PC-3 (cell line): ENCODE measurements at regions not wholly inside any gene's neighbourhood (a gene's known extent, or its start where the extent isn't known, plus 50 kb on each side); places are given as distances from the start of the nearest gene placed in this dataset.

Experiments used
- ATAC-seq: fragments of 200-7000 bp; cut with Tn5 transposase; 2 replicates; pipeline ENCODE4 v1.9.1; 2020; ENCODE audit warnings: mild to moderate bottlenecking, moderate library complexity
- BruUV-seq: library from RNA; stranded (reverse); fragments of 400-500 nt; replicated peaks from 2 replicates; lab custom pipeline; 2021; lab: Mats Ljungman, UMichigan
- CTCF ChIA-PET: fragments of 300-600 bp; sonication (Branson Sonifier 250); formaldehyde crosslinking; loops from one replicate; lab custom pipeline; 2022; ENCODE audit warnings: antibody characterized with exemption; lab: Charles Lee
- POLR2A ChIA-PET: fragments of 300-600 bp; sonication (Branson Sonifier 250); formaldehyde crosslinking; loops from one replicate; lab custom pipeline; 2022; ENCODE audit warnings: antibody characterized with exemption; ENCODE audit not compliant: unreplicated experiment; lab: Charles Lee
- DNase-seq: peaks from one replicate; pipeline ENCODE4 v3.0.0-alpha.2; 2015
- H2AFZ ChIP-seq: fragments of 300-600 bp; sonication (generic); 2 replicates; pipeline ENCODE4 v1.6.0; 2016; ENCODE audit warnings: antibody characterized with exemption, low read length
- H3F3A ChIP-seq: fragments of 300-600 bp; sonication (generic); one replicate; pipeline ENCODE4 v1.6.0; 2017; ENCODE audit warnings: antibody characterized with exemption, low read length, control low read depth, mild to moderate bottlenecking; ENCODE audit not compliant: unreplicated experiment
- H3K27ac ChIP-seq: fragments of 300-600 bp; sonication (generic); 2 replicates; pipeline ENCODE4 v1.5.1; 2016; ENCODE audit warnings: mild to moderate bottlenecking, low read length
- H3K27me3 ChIP-seq: fragments of 300-600 bp; sonication (generic); 2 replicates; pipeline ENCODE4 v1.6.1; 2016; ENCODE audit warnings: low read length, mixed read lengths
- H3K36me3 ChIP-seq: fragments of 300-600 bp; sonication (generic); 2 replicates; pipeline ENCODE4 v1.6.1; 2016; ENCODE audit warnings: low read depth, mixed run types, low read length, mixed read lengths
- H3K4me1 ChIP-seq: fragments of 300-600 bp; sonication (generic); 2 replicates; pipeline ENCODE4 v1.5.1; 2016; ENCODE audit warnings: low read length; ENCODE audit not compliant: insufficient read depth
- H3K4me2 ChIP-seq: fragments of 300-600 bp; sonication (generic); 2 replicates; pipeline ENCODE4 v1.6.0; 2016; ENCODE audit warnings: low read length
- H3K4me3 ChIP-seq: fragments of 300-600 bp; sonication (generic); 2 replicates; pipeline ENCODE4 v1.5.1; 2016; ENCODE audit warnings: mild to moderate bottlenecking, low read length, mixed read lengths
- H3K79me2 ChIP-seq: fragments of 300-600 bp; sonication (generic); 2 replicates; pipeline ENCODE4 v1.6.1; 2017; ENCODE audit warnings: low read length, mixed read lengths
- H3K9ac ChIP-seq: fragments of 300-600 bp; sonication (generic); 2 replicates; pipeline ENCODE4 v1.6.0; 2016; ENCODE audit warnings: mild to moderate bottlenecking, low read length
- H3K9me2 ChIP-seq: fragments of 300-600 bp; sonication (generic); replicated peaks from 2 replicates; pipeline ENCODE4 v1.6.1; 2016; ENCODE audit warnings: mixed run types, low read length, mixed read lengths
- H3K9me3 ChIP-seq: fragments of 300-600 bp; sonication (generic); 2 replicates; pipeline ENCODE4 v1.6.1; 2016; ENCODE audit warnings: low read length, mixed read lengths
- H4K20me1 ChIP-seq: fragments of 300-600 bp; sonication (generic); 2 replicates; pipeline ENCODE4 v1.6.1; 2016; ENCODE audit warnings: low read length, mixed read lengths
- EZH2 ChIP-seq: fragments of 300-600 bp; sonication (generic); IDR thresholded peaks from one replicate; pipeline ENCODE4 v1.6.1; 2017; ENCODE audit warnings: antibody characterized with exemption, mild to moderate bottlenecking, low read length; ENCODE audit not compliant: unreplicated experiment
- EZH2phosphoT487 ChIP-seq: fragments of 300-600 bp; sonication (generic); IDR thresholded peaks from 2 replicates; pipeline ENCODE4 v1.6.1; 2018; ENCODE audit warnings: mild to moderate bottlenecking, antibody characterized with exemption, low read length, borderline replicate concordance
- intact Hi-C: fragments of 100-400 bp; cut with micrococcal nuclease; formaldehyde crosslinking; loops from 2 replicates; pipeline ENCODE4 v1.9.0; 2023
- TF ChIP-seq, protein P1 (sequence below): fragments of 300-600 bp; sonication (generic); conservative IDR thresholded peaks from 2 replicates; pipeline ENCODE4 v1.5.1; 2017; ENCODE audit warnings: antibody characterized with exemption, low read depth, mild to moderate bottlenecking, low read length

GRCh38 chr15:39195961-39196486, 384.9 kb upstream of the THBS1 start:
- peak; percentile 100 for DNase-seq
- Histone ChIP-seq H3K9me2 (no peaks in the 10 kb centered on the region), H3K27me3 (no peaks in the 10 kb centered on the region), H3K4me1 (peaks cover 82% of the 10 kb centered on the region), H3K4me2 (peak overlapping the region; percentile 41), H3K9me3 (no peaks in the 10 kb centered on the region), H3K27ac (peak overlapping the region; percentile 86), H4K20me1 (no peaks in the 10 kb centered on the region), H2AFZ (no peak overlapping the region), H3K4me3 (no peak overlapping the region), H3K9ac (peak overlapping the region; percentile 21), H3F3A (no peaks in the 10 kb centered on the region), H3K79me2 (peaks cover 5% of the 10 kb centered on the region; the same call in 1 of the 2 replicates), H3K36me3 (no peaks in the 10 kb centered on the region)
- ChIA-PET CTCF (interaction anchor here (0.7 to 1.0 kb wide), 2 partner anchors 47 to 561 kb away, joined by 3 to 9 read pairs; no protein-coding TSS in a partner anchor), POLR2A (interaction anchor here (0.6 kb wide), 2 partner anchors 385 to 646 kb away, joined by 6 read pairs; partner anchors contain the start of gene THBS1)
- peak; percentile 88 for ATAC-seq
- no TSS peak for BruUV-seq
- TF ChIP-seq, protein P1, sequence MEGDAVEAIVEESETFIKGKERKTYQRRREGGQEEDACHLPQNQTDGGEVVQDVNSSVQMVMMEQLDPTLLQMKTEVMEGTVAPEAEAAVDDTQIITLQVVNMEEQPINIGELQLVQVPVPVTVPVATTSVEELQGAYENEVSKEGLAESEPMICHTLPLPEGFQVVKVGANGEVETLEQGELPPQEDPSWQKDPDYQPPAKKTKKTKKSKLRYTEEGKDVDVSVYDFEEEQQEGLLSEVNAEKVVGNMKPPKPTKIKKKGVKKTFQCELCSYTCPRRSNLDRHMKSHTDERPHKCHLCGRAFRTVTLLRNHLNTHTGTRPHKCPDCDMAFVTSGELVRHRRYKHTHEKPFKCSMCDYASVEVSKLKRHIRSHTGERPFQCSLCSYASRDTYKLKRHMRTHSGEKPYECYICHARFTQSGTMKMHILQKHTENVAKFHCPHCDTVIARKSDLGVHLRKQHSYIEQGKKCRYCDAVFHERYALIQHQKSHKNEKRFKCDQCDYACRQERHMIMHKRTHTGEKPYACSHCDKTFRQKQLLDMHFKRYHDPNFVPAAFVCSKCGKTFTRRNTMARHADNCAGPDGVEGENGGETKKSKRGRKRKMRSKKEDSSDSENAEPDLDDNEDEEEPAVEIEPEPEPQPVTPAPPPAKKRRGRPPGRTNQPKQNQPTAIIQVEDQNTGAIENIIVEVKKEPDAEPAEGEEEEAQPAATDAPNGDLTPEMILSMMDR: no peak
- TF ChIP-seq EZH2 (no peak), EZH2phosphoT487 (no peak)
- intact Hi-C loops: loop anchor here (1.0 to 2.0 kb wide), 2 partner anchors 43 to 78 kb away; no protein-coding TSS in a partner anchor

GRCh38 chr15:39198044-39199000, 382.6 kb upstream of the THBS1 start:
- intact Hi-C loops: no loop called here

More at GRCh38 chr15:39198044-39199000, 382.6 kb upstream of the THBS1 start:
- Histone ChIP-seq H3F3A (peaks cover 4% of the 10 kb centered on the region), H3K4me2 (no peak overlapping the region), H3K9me2 (no peaks in the 10 kb centered on the region), H3K79me2 (peaks cover 5% of the 10 kb centered on the region; the same call in 1 of the 2 replicates), H3K27ac (peak overlapping the region; percentile 45), H3K4me3 (no peak overlapping the region), H3K36me3 (no peaks in the 10 kb centered on the region), H3K9ac (no peak overlapping the region), H2AFZ (no peak overlapping the region), H4K20me1 (no peaks in the 10 kb centered on the region), H3K27me3 (no peaks in the 10 kb centered on the region), H3K9me3 (no peaks in the 10 kb centered on the region), H3K4me1 (peaks cover 80% of the 10 kb centered on the region)
- BruUV-seq: no TSS peak
- CTCF ChIA-PET: interaction anchor here (0.6 to 0.8 kb wide), 3 partner anchors 26 to 383 kb away, joined by 3 to 5 read pairs (median 3); partner anchors contain the start of gene THBS1
- ATAC-seq (no peak), DNase-seq (peak; percentile 42)
- no peak for TF ChIP-seq EZH2
- TF ChIP-seq, protein P1: no peak
- TF ChIP-seq EZH2phosphoT487: no peak
- POLR2A ChIA-PET: interaction anchor here (0.6 kb wide), 2 partner anchors 76 to 382 kb away, joined by 3 to 5 read pairs; partner anchors contain the start of gene THBS1
